Neuronal stem cell (in vitro differentiated cells): ENCODE measurements at regions not wholly inside any gene's neighbourhood (a gene's known extent, or its start where the extent isn't known, plus 50 kb on each side); places are given as distances from the start of the nearest gene placed in this dataset.

Experiments used
- DNase-seq: peaks from one replicate; pipeline ENCODE4 v3.0.0-alpha.2; 2013; ENCODE audit warnings: low spot score
- H2AFZ ChIP-seq: one replicate; pipeline ENCODE4 v1.6.1; 2013; ENCODE audit warnings: mild to moderate bottlenecking, low read length, inconsistent platforms
- H2AK5ac ChIP-seq: 2 replicates; pipeline ENCODE4 v1.6.1; 2013; ENCODE audit warnings: low read depth, mild to moderate bottlenecking, inconsistent platforms, low read length, moderate library complexity, mixed read lengths
- H2BK120ac ChIP-seq: 2 replicates; pipeline ENCODE4 v1.6.1; 2013; ENCODE audit warnings: low read depth, mild to moderate bottlenecking, inconsistent platforms, low read length, moderate library complexity, mixed read lengths
- H2BK12ac ChIP-seq: one replicate; pipeline ENCODE4 v1.6.1; 2013; ENCODE audit warnings: low read length, inconsistent platforms
- H2BK15ac ChIP-seq: 2 replicates; pipeline ENCODE4 v1.6.1; 2013; ENCODE audit warnings: mild to moderate bottlenecking, low read length, inconsistent platforms, mixed read lengths
- H2BK5ac ChIP-seq: one replicate; pipeline ENCODE4 v1.6.1; 2013; ENCODE audit warnings: inconsistent platforms, mild to moderate bottlenecking, low read length, moderate library complexity
- H3K14ac ChIP-seq: one replicate; pipeline ENCODE4 v1.6.1; 2013; ENCODE audit warnings: low read length, inconsistent platforms
- H3K18ac ChIP-seq: 2 replicates; pipeline ENCODE4 v1.6.1; 2013; ENCODE audit warnings: low read length, inconsistent platforms
- H3K23ac ChIP-seq: 2 replicates; pipeline ENCODE4 v1.6.1; 2013; ENCODE audit warnings: low read depth, mild to moderate bottlenecking, mixed read lengths, low read length, inconsistent platforms; ENCODE audit not compliant: poor library complexity
- H3K27ac ChIP-seq: replicated peaks from 3 replicates; pipeline ENCODE4 v1.5.1; 2013; ENCODE audit warnings: low read length, inconsistent platforms
- H3K27me3 ChIP-seq, 3 experiments: 2 replicates each; pipeline ENCODE4 v1.6.1; 2013; ENCODE audit warnings: low read length in 3 of 3, mild to moderate bottlenecking in 2 of 3, inconsistent platforms in 1 of 3, low read depth in 1 of 3, mixed read lengths in 1 of 3, moderate library complexity in 1 of 3; ENCODE audit not compliant: control insufficient read depth in 3 of 3, insufficient read depth in 3 of 3
- H3K36me3 ChIP-seq, 2 donors: replicated peaks in 1 of 2; 2 replicates each; pipeline ENCODE4 v1.6.1; 2013; ENCODE audit warnings: low read length in 2 of 2; ENCODE audit not compliant: control insufficient read depth in 2 of 2, insufficient read depth in 2 of 2
- H3K4ac ChIP-seq: 2 replicates; pipeline ENCODE4 v1.6.1; 2013; ENCODE audit warnings: inconsistent platforms, mild to moderate bottlenecking, low read length, moderate library complexity
- H3K4me1 ChIP-seq, 2 donors: 1 replicate in 1 of 2; 2 replicates in 1 of 2; pipeline ENCODE4 v1.6.1; 2013; ENCODE audit warnings: low read length in 2 of 2, low read depth in 1 of 2; ENCODE audit not compliant: control insufficient read depth in 2 of 2, insufficient read depth in 1 of 2
- H3K4me2 ChIP-seq: one replicate; pipeline ENCODE4 v1.6.1; 2013; ENCODE audit warnings: mild to moderate bottlenecking, low read length, inconsistent platforms; ENCODE audit not compliant: insufficient read depth, poor library complexity, severe bottlenecking
- H3K4me3 ChIP-seq, 2 donors: 2 replicates each; pipeline ENCODE4 v1.5.1; 2013; ENCODE audit warnings: low read length in 2 of 2, mild to moderate bottlenecking in 2 of 2, inconsistent platforms in 1 of 2, moderate library complexity in 1 of 2
- H3K79me1 ChIP-seq: one replicate; pipeline ENCODE4 v1.6.1; 2013; ENCODE audit warnings: low read depth, mild to moderate bottlenecking, inconsistent platforms, low read length, moderate library complexity
- H3K9ac ChIP-seq: one replicate; pipeline ENCODE4 v1.6.1; 2013; ENCODE audit warnings: mild to moderate bottlenecking, low read depth, low read length, inconsistent platforms; ENCODE audit not compliant: poor library complexity
- H3K9me3 ChIP-seq, 2 donors: replicated peaks in 1 of 2; 2 replicates each; pipeline versions ENCODE3 to v1.6.1; 2013; ENCODE audit warnings: low read length in 2 of 2, mild to moderate bottlenecking in 2 of 2, inconsistent platforms in 1 of 2, low read depth in 1 of 2, mixed read lengths in 1 of 2, moderate library complexity in 1 of 2; ENCODE audit not compliant: control insufficient read depth in 2 of 2, insufficient read depth in 1 of 2
- H4K8ac ChIP-seq: one replicate; pipeline ENCODE4 v1.6.1; 2013; ENCODE audit warnings: low read depth, mild to moderate bottlenecking, inconsistent platforms, low read length, moderate library complexity
- H4K91ac ChIP-seq: one replicate; pipeline ENCODE4 v1.6.1; 2013; ENCODE audit warnings: low read length, low read depth, mild to moderate bottlenecking, inconsistent platforms; ENCODE audit not compliant: poor library complexity
- WGBS, 2 donors: extraction: QIAGEN DNeasy Blood & Tissue Kit; methylation state at CpG; one replicate each; pipeline ENCODE4 v1.1.7; 2013; ENCODE audit warnings: missing lambda C conversion rate in 2 of 2, mixed read lengths in 1 of 2; ENCODE audit not compliant: insufficient read length in 2 of 2, insufficient replicate concordance in 1 of 2; ENCODE audit errors: extremely low coverage in 2 of 2; 5-methylcytosine and 5-hydroxymethylcytosine counted together

- H3K23ac ChIP-seq, result no peak overlapping the region
- WGBS, 2 donors, result no CpG with 5 or more reads among the region's 8 CpGs
Observed at GRCh38 chr16:66227766-66228530, 138.5 kb upstream of the CDH5 start.

DNA sequence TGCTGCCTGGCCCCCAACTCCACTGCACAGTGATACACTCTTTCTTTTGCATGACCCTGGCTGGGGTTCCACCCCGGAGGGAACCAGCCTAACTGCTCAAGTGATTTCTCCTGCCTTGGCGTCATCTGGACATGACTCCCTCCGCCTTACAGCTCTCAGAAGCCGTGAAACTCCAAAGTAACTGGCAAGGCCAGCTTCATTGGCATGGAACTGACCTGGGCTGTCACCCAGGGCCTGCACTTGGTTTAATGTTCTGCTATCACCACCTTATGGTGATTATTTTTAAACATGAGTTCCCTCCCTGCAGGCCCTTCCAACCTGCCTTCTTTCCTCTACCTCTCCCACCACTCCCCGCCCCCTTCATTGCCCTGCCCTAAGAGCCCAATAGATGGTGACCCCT lies 139.7 kb upstream of the CDH5 start:
- H4K91ac ChIP-seq, result no peak overlapping the region
- H3K79me1 ChIP-seq, result no peaks in the 10 kb centered on the region
- H4K8ac ChIP-seq, result no peak overlapping the region
- no peak overlapping the region for H3K23ac ChIP-seq
- no peak for DNase-seq
- H3K4me2 ChIP-seq, result no peak overlapping the region
- no peaks in the 10 kb centered on the region for H3K36me3 ChIP-seq
- no peaks in the 10 kb centered on the region for H3K9me3 ChIP-seq
- WGBS, 2 donors, result no CpG with 5 or more reads among the region's 5 CpGs
- H2BK15ac ChIP-seq, result peak overlapping the region; percentile 91
- H3K4ac ChIP-seq, result no peak overlapping the region
- peak overlapping the region; percentile 36 for H2BK12ac ChIP-seq
- H2AFZ ChIP-seq, result no peak overlapping the region
- no peak overlapping the region for H3K18ac ChIP-seq
- no peak overlapping the region for H2BK5ac ChIP-seq
- peak overlapping the region; percentile 42 for H2AK5ac ChIP-seq
- peaks cover 0 to 3% (median 0%) of the 10 kb centered on the region in 3 experiments for H3K27me3 ChIP-seq
- H3K9ac ChIP-seq, result no peak overlapping the region
- no peak overlapping the region for H3K27ac ChIP-seq
- H3K14ac ChIP-seq, result no peak overlapping the region
- no peak overlapping the region for H2BK120ac ChIP-seq
- peaks cover 3 to 17% of the 10 kb centered on the region in 2 donors for H3K4me1 ChIP-seq
- H3K4me3 ChIP-seq, result no peak overlapping the region

More at GRCh38 chr16:66227766-66228530, 138.5 kb upstream of the CDH5 start:
- Histone ChIP-seq H3K4me1 (peaks cover 3 to 17% of the 10 kb centered on the region in 2 donors), H2BK12ac (peak overlapping the region; percentile 46), H3K36me3 (no peaks in the 10 kb centered on the region), H4K8ac (no peak overlapping the region), H3K4me2 (no peak overlapping the region), H3K9me3 (no peaks in the 10 kb centered on the region), H3K4ac (no peak overlapping the region), H3K14ac (no peak overlapping the region), H4K91ac (no peak overlapping the region), H2BK15ac (no peak overlapping the region), H2BK5ac (no peak overlapping the region), H2AK5ac (no peak overlapping the region), H3K79me1 (no peaks in the 10 kb centered on the region), H2AFZ (no peak overlapping the region), H3K9ac (no peak overlapping the region), H3K27me3 (peaks cover 0 to 3% (median 0%) of the 10 kb centered on the region in 3 experiments), H3K27ac (no peak overlapping the region), H3K18ac (peak overlapping the region; percentile 21), H3K4me3 (no peak overlapping the region), H2BK120ac (no peak overlapping the region)
- no peak for DNase-seq

DNA sequence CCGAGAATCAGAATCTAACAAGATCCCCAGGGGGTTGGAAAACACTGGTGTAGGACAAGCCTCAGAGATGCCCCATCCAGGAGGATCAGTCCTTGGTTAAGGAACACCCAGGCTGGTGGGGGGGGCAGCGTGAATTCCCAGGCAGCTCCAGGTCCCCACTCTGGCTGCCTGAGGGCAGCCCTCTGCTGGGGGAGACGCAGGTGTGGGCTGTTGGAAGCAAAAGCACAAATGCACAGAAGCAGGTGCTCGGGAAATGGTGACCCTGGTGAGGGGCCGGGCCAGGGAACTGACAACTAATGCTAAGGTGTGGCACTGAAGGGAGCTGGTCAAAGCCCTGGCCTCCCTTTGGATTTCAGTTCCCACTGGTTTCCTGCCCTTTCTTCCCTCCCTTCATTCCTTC lies 140.8 kb upstream of the CDH5 start:
- H3K27ac ChIP-seq, result no peak overlapping the region
- H3K4me2 ChIP-seq, result no peak overlapping the region
- no peaks in the 10 kb centered on the region for H3K36me3 ChIP-seq
- no CpG with 5 or more reads among the region's 5 CpGs for WGBS, 2 donors
- H3K14ac ChIP-seq, result no peak overlapping the region
- peak overlapping the region; percentile 91 for H2BK15ac ChIP-seq
- DNase-seq, result no peak
- no peaks in the 10 kb centered on the region for H3K9me3 ChIP-seq
- H3K18ac ChIP-seq, result peak overlapping the region; percentile 51
- H2BK120ac ChIP-seq, result no peak overlapping the region
- no peak overlapping the region for H2AFZ ChIP-seq
- peaks cover 3 to 9% of the 10 kb centered on the region in 2 donors for H3K4me1 ChIP-seq
- H3K4ac ChIP-seq, result no peak overlapping the region
- H2AK5ac ChIP-seq, result no peak overlapping the region
- H3K27me3 ChIP-seq, result no peaks in the 10 kb centered on the region
- no peak overlapping the region for H2BK5ac ChIP-seq
- no peak overlapping the region for H4K91ac ChIP-seq
- H4K8ac ChIP-seq, result no peak overlapping the region
- H3K23ac ChIP-seq, result no peak overlapping the region
- H3K9ac ChIP-seq, result no peak overlapping the region
- no peak overlapping the region for H3K4me3 ChIP-seq
- H3K79me1 ChIP-seq, result no peaks in the 10 kb centered on the region
- H2BK12ac ChIP-seq, result no peak overlapping the region

- DNase-seq, result peak; percentile 32
- H3K18ac ChIP-seq, result no peak overlapping the region
- H3K9ac ChIP-seq, result no peak overlapping the region
- no peak overlapping the region for H3K4me3 ChIP-seq
- no peak overlapping the region for H3K14ac ChIP-seq
- H4K8ac ChIP-seq, result no peak overlapping the region
- H3K4ac ChIP-seq, result no peak overlapping the region
- no peaks in the 10 kb centered on the region for H3K79me1 ChIP-seq
- no peak overlapping the region for H2BK120ac ChIP-seq
- no CpG with 5 or more reads among the region's 8 CpGs for WGBS, 2 donors
- H2AFZ ChIP-seq, result no peak overlapping the region
- no peak overlapping the region for H3K23ac ChIP-seq
- H3K4me2 ChIP-seq, result no peak overlapping the region
- no peaks in the 10 kb centered on the region for H3K36me3 ChIP-seq
- no peaks in the 10 kb centered on the region for H3K9me3 ChIP-seq
- H2BK12ac ChIP-seq, result no peak overlapping the region
- H3K27ac ChIP-seq, result no peak overlapping the region
- H2BK5ac ChIP-seq, result no peak overlapping the region
- H4K91ac ChIP-seq, result no peak overlapping the region
- no peak overlapping the region for H2BK15ac ChIP-seq
- H3K27me3 ChIP-seq, result no peaks in the 10 kb centered on the region
- H2AK5ac ChIP-seq, result no peak overlapping the region
- H3K4me1 ChIP-seq, result peaks cover 3 to 9% of the 10 kb centered on the region in 2 donors
Observed at GRCh38 chr16:66224626-66225025, 141.9 kb upstream of the CDH5 start.
